GM21737 (cell line): ENCODE measurements at regions not wholly inside any gene's neighbourhood (a gene's known extent, or its start where the extent isn't known, plus 50 kb on each side); places are given as distances from the start of the nearest gene placed in this dataset.

Source experiments
- ATAC-seq: cut with Tn5 transposase; IDR thresholded peaks from one replicate; pipeline ENCODE4 v1.9.1; 2021; ENCODE audit warnings: mild to moderate bottlenecking, moderate library complexity; ENCODE audit not compliant: unreplicated experiment

GRCh38 chr9:3732077-3733038, 206.6 kb upstream of the RFX3 start:
- peak; percentile 87 for ATAC-seq

GRCh38 chr9:3730511-3730922, 204.7 kb upstream of the RFX3 start:
- peak; percentile 31 for ATAC-seq

GRCh38 chr9:3721096-3721495, 195.3 kb upstream of the RFX3 start:
- no peak for ATAC-seq

- ATAC-seq = no peak
Measured at GRCh38 chr9:3719286-3719685, 193.5 kb upstream of the RFX3 start.

GRCh38 chr9:3716415-3716814, 190.6 kb upstream of the RFX3 start:
- no peak for ATAC-seq

- ATAC-seq = no peak
Measured at GRCh38 chr9:3708751-3709150, 182.9 kb upstream of the RFX3 start.

- ATAC-seq = no peak
Measured at GRCh38 chr9:3704890-3705289, 179.1 kb upstream of the RFX3 start.

GRCh38 chr9:3700772-3701171, 175.0 kb upstream of the RFX3 start:
- ATAC-seq = no peak

GRCh38 chr9:3699883-3700282, 174.1 kb upstream of the RFX3 start:
- no peak for ATAC-seq

GRCh38 chr9:3698531-3698930, 172.7 kb upstream of the RFX3 start:
- no peak for ATAC-seq

GRCh38 chr9:3698076-3698475, 172.3 kb upstream of the RFX3 start:
- no peak for ATAC-seq

GRCh38 chr9:3696368-3696767, 170.6 kb upstream of the RFX3 start:
- ATAC-seq = no peak

GRCh38 chr9:3692606-3693005, 166.8 kb upstream of the RFX3 start:
- no peak for ATAC-seq

GRCh38 chr9:3689555-3689954, 163.8 kb upstream of the RFX3 start:
- ATAC-seq = no peak

- ATAC-seq = no peak
Measured at GRCh38 chr9:3687145-3687544, 161.3 kb upstream of the RFX3 start.

- no peak for ATAC-seq
Measured at GRCh38 chr9:3682186-3682585, 156.4 kb upstream of the RFX3 start.

GRCh38 chr9:3677541-3677940, 151.7 kb upstream of the RFX3 start:
- no peak for ATAC-seq

GRCh38 chr9:3676766-3677165, 151.0 kb upstream of the RFX3 start:
- ATAC-seq = no peak

- no peak for ATAC-seq
Measured at GRCh38 chr9:3675946-3676345, 150.1 kb upstream of the RFX3 start.

GRCh38 chr9:3674561-3674960, 148.8 kb upstream of the RFX3 start:
- ATAC-seq = no peak

- no peak for ATAC-seq
Measured at GRCh38 chr9:3672399-3672798, 146.6 kb upstream of the RFX3 start.

GRCh38 chr9:3664044-3664443, 138.2 kb upstream of the RFX3 start:
- no peak for ATAC-seq

- no peak for ATAC-seq
Measured at GRCh38 chr9:3662671-3663070, 136.9 kb upstream of the RFX3 start.
